ENCODE measurements at regions not wholly inside any gene's neighbourhood (a gene's known extent, or its start where the extent isn't known, plus 50 kb on each side); places are given as distances from the start of the nearest gene placed in this dataset.

- TF ChIP-seq NFATC3 (IDR thresholded peaks at IDR 0.05) = peak; percentile 90; the same call in 1 of the 2 replicates
- no peak for TF ChIP-seq RAD51 (IDR thresholded peaks at IDR 0.05; ENCODE audit: borderline replicate concordance, low read depth)
- TF ChIP-seq ZNF707 (CRISPR knock-in tag; conservative IDR thresholded peaks at IDR 0.05) = no peak
- TF ChIP-seq CAMTA2 (CRISPR knock-in tag; conservative IDR thresholded peaks at IDR 0.05) = no peak
- TF ChIP-seq THRA (IDR thresholded peaks at IDR 0.05) = peak; percentile 89
- TF ChIP-seq, protein P1, sequence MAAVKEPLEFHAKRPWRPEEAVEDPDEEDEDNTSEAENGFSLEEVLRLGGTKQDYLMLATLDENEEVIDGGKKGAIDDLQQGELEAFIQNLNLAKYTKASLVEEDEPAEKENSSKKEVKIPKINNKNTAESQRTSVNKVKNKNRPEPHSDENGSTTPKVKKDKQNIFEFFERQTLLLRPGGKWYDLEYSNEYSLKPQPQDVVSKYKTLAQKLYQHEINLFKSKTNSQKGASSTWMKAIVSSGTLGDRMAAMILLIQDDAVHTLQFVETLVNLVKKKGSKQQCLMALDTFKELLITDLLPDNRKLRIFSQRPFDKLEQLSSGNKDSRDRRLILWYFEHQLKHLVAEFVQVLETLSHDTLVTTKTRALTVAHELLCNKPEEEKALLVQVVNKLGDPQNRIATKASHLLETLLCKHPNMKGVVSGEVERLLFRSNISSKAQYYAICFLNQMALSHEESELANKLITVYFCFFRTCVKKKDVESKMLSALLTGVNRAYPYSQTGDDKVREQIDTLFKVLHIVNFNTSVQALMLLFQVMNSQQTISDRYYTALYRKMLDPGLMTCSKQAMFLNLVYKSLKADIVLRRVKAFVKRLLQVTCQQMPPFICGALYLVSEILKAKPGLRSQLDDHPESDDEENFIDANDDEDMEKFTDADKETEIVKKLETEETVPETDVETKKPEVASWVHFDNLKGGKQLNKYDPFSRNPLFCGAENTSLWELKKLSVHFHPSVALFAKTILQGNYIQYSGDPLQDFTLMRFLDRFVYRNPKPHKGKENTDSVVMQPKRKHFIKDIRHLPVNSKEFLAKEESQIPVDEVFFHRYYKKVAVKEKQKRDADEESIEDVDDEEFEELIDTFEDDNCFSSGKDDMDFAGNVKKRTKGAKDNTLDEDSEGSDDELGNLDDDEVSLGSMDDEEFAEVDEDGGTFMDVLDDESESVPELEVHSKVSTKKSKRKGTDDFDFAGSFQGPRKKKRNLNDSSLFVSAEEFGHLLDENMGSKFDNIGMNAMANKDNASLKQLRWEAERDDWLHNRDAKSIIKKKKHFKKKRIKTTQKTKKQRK (IDR thresholded peaks at IDR 0.05; ENCODE audit: borderline replicate concordance, low read depth, low read length) = no peak
- TF ChIP-seq ZNF133 (CRISPR knock-in tag; IDR thresholded peaks at IDR 0.05) = no peak
- no peak for TF ChIP-seq BCL6 (CRISPR knock-in tag; IDR thresholded peaks at IDR 0.05)
- TF ChIP-seq RAD21 (CRISPR knock-in tag; conservative IDR thresholded peaks at IDR 0.05 in 1 of 2, IDR thresholded peaks at IDR 0.05 in 1 of 2) = peak in 1 of 2 experiments; percentile 38; a peak in 2 of 4 replicates
- no peak for TF ChIP-seq ZNF778 (CRISPR knock-in tag; IDR thresholded peaks at IDR 0.05)
- no peak for TF ChIP-seq CHD4 (IDR thresholded peaks at IDR 0.05; ENCODE audit: insufficient read depth, insufficient replicate concordance, low read depth, low read length, poor library complexity, severe bottlenecking)
- TF ChIP-seq SMARCA5 (IDR thresholded peaks at IDR 0.05) = no peak
- TF ChIP-seq TAF9B (IDR thresholded peaks at IDR 0.05; ENCODE audit: partially characterized antibody) = peak; percentile 49
- no peak; the same call in 1 of the 2 replicates for TF ChIP-seq TAL1 (IDR thresholded peaks at IDR 0.05)
- peak; percentile 80 for TF ChIP-seq MAFK (IDR thresholded peaks at IDR 0.05; ENCODE audit: low read length)
- no peak for TF ChIP-seq FOXA1 (IDR thresholded peaks at IDR 0.05; ENCODE audit: borderline replicate concordance)
- TF ChIP-seq CBFA2T2 (conservative IDR thresholded peaks at IDR 0.05) = no peak
- peak; percentile 79 for TF ChIP-seq SOX6 (IDR thresholded peaks at IDR 0.05)
- peak; percentile 98 for TF ChIP-seq ETV5 (CRISPR knock-in tag; IDR thresholded peaks at IDR 0.05; ENCODE audit: low read depth)
- TF ChIP-seq ZNF311 (CRISPR knock-in tag; IDR thresholded peaks at IDR 0.05) = no peak
- peak; percentile 29 for TF ChIP-seq FOS (IDR thresholded peaks at IDR 0.05; ENCODE audit: extremely low read depth, insufficient read length)
- no peak for TF ChIP-seq STAG1 (CRISPR knock-in tag; IDR thresholded peaks at IDR 0.05; ENCODE audit: borderline replicate concordance)
- no peak for TF ChIP-seq SNRNP70 (optimal IDR thresholded peaks at IDR 0.05; ENCODE audit: low read depth, low read length)
- TF ChIP-seq USF2 (CRISPR knock-in tag; IDR thresholded peaks at IDR 0.05) = no peak
- TF ChIP-seq SIN3A (IDR thresholded peaks at IDR 0.05; ENCODE audit: borderline replicate concordance in 2 of 2, control insufficient read depth in 1 of 2, low read depth in 2 of 2, low read length in 2 of 2) = no peak
- no peak for TF ChIP-seq ZFPM2 (CRISPR knock-in tag; IDR thresholded peaks at IDR 0.05)
Observed at GRCh38 chr5:142472306-142472951, 147.6 kb upstream of the SPRY4 start (continued).

Measured in K562 (cell line).